GM18868 (cell line): ENCODE measurements at regions not wholly inside any gene's neighbourhood (a gene's known extent, or its start where the extent isn't known, plus 50 kb on each side); places are given as distances from the start of the nearest gene placed in this dataset.

Experiments
- ATAC-seq: cut with Tn5 transposase; IDR thresholded peaks from one replicate; pipeline ENCODE4 v1.9.1; 2021; ENCODE audit warnings: mild to moderate bottlenecking, moderate library complexity; ENCODE audit not compliant: unreplicated experiment

GRCh38 chr7:136339464-136339863 lies 362.3 kb upstream of the MTPN start:
- no peak for ATAC-seq

- ATAC-seq, result no peak
Measured at GRCh38 chr7:136336932-136337331, 359.8 kb upstream of the MTPN start.

- no peak for ATAC-seq
Measured at GRCh38 chr7:136333636-136334035, 356.5 kb upstream of the MTPN start.

- no peak for ATAC-seq
Measured at GRCh38 chr7:136326045-136326609, 349.0 kb upstream of the MTPN start.

- no peak for ATAC-seq
Measured at GRCh38 chr7:136325578-136325977, 348.4 kb upstream of the MTPN start.

- no peak for ATAC-seq
Measured at GRCh38 chr7:136325027-136325426, 347.9 kb upstream of the MTPN start.

GRCh38 chr7:136324073-136324704 lies 347.0 kb upstream of the MTPN start:
- ATAC-seq, result no peak

- no peak for ATAC-seq
Measured at GRCh38 chr7:136312592-136312991, 335.4 kb upstream of the MTPN start.

GRCh38 chr7:136309407-136309806 lies 332.2 kb upstream of the MTPN start:
- no peak for ATAC-seq

- ATAC-seq, result no peak
Measured at GRCh38 chr7:136308230-136308629, 331.1 kb upstream of the MTPN start.

- no peak for ATAC-seq
Measured at GRCh38 chr7:136303162-136303561, 326.0 kb upstream of the MTPN start.

- ATAC-seq, result no peak
Measured at GRCh38 chr7:136302049-136302448, 324.9 kb upstream of the MTPN start.

GRCh38 chr7:136294977-136295376 lies 317.8 kb upstream of the MTPN start:
- ATAC-seq, result no peak

- no peak for ATAC-seq
Measured at GRCh38 chr7:136293841-136294391, 316.8 kb upstream of the MTPN start.

GRCh38 chr7:136293272-136293671 lies 316.1 kb upstream of the MTPN start:
- no peak for ATAC-seq

GRCh38 chr7:136292365-136292764 lies 315.2 kb upstream of the MTPN start:
- no peak for ATAC-seq

- ATAC-seq, result no peak
Measured at GRCh38 chr7:136290351-136290750, 313.2 kb upstream of the MTPN start.

- no peak for ATAC-seq
Measured at GRCh38 chr7:136278057-136278456, 300.9 kb upstream of the MTPN start.

- no peak for ATAC-seq
Measured at GRCh38 chr7:136275794-136276193, 298.6 kb upstream of the MTPN start.

- no peak for ATAC-seq
Measured at GRCh38 chr7:136274636-136275345, 297.6 kb upstream of the MTPN start.

GRCh38 chr7:136272934-136273333 lies 295.8 kb upstream of the MTPN start:
- no peak for ATAC-seq

- ATAC-seq, result no peak
Measured at GRCh38 chr7:136267822-136268221, 290.7 kb upstream of the MTPN start.
